ENCODE measurements at regions not wholly inside any gene's neighbourhood (a gene's known extent, or its start where the extent isn't known, plus 50 kb on each side); places are given as distances from the start of the nearest gene placed in this dataset.

- no peak for TF ChIP-seq POLR2A (IDR thresholded peaks at IDR 0.05; ENCODE audit: borderline replicate concordance, extremely low read depth, insufficient read depth, insufficient read length)
- no peak for TF ChIP-seq CTCF (IDR thresholded peaks at IDR 0.05 in 2 of 3, conservative IDR thresholded peaks at IDR 0.05 in 1 of 3; ENCODE audit: borderline replicate concordance in 1 of 3, insufficient read depth in 1 of 3, low read depth in 2 of 3, low read length in 2 of 3)
- no peak for TF ChIP-seq JUND (IDR thresholded peaks at IDR 0.05)
- TF ChIP-seq ZNF274 (IDR thresholded peaks at IDR 0.05; ENCODE audit: low read depth, low read length) = no peak
- TF ChIP-seq RAD21 (IDR thresholded peaks at IDR 0.05; ENCODE audit: low read depth) = no peak
- no peak for TF ChIP-seq EZH2 (IDR thresholded peaks at IDR 0.05)
- no peak for TF ChIP-seq SP1 (IDR thresholded peaks at IDR 0.05; ENCODE audit: low read depth)
- no peak for TF ChIP-seq TCF7L2 (IDR thresholded peaks at IDR 0.05; ENCODE audit: borderline replicate concordance, extremely low read depth, insufficient read depth, insufficient read length)
These were observed 69.7 kb upstream of the FCN1 start for GRCh38 chr9:134987376-134987775.

Measured in HCT116 (cell line).